GM23338 (cell line): ENCODE measurements at regions not wholly inside any gene's neighbourhood (a gene's known extent, or its start where the extent isn't known, plus 50 kb on each side); places are given as distances from the start of the nearest gene placed in this dataset.

Experiments
- ATAC-seq: fragments of 200-7000 bp; cut with Tn5 transposase; 3 replicates; pipeline ENCODE4 v1.9.1; 2020
- DNase-seq: peaks from one replicate; pipeline ENCODE4 v3.0.0-alpha.2; 2015; ENCODE audit warnings: low spot score
- H2AFZ ChIP-seq: fragments of 200-600 bp; sonication (generic); 2 replicates; pipeline ENCODE4 v1.8.0; 2016; ENCODE audit warnings: antibody characterized with exemption, mild to moderate bottlenecking, moderate library complexity
- H3F3A ChIP-seq: fragments of 200-600 bp; sonication (generic); replicated peaks from 2 replicates; pipeline ENCODE4 v1.8.0; 2017; ENCODE audit warnings: antibody characterized with exemption, mixed run types, low read depth
- H3K27ac ChIP-seq: fragments of 200-600 bp; sonication (generic); 2 replicates; pipeline ENCODE4 v1.6.1; 2016; ENCODE audit warnings: low read depth
- H3K27me3 ChIP-seq: fragments of 200-600 bp; sonication (generic); 2 replicates; pipeline ENCODE4 v1.8.0; 2016; ENCODE audit warnings: mild to moderate bottlenecking, mixed run types, moderate library complexity; ENCODE audit not compliant: insufficient read depth
- H3K36me3 ChIP-seq: fragments of 200-600 bp; sonication (generic); 2 replicates; pipeline ENCODE4 v1.8.0; 2016; ENCODE audit warnings: mild to moderate bottlenecking; ENCODE audit not compliant: insufficient read depth
- H3K4me1 ChIP-seq: fragments of 200-600 bp; sonication (generic); 2 replicates; pipeline ENCODE4 v1.8.0; 2016; ENCODE audit warnings: mild to moderate bottlenecking, moderate library complexity; ENCODE audit not compliant: insufficient read depth
- H3K4me2 ChIP-seq: fragments of 200-600 bp; sonication (generic); 2 replicates; pipeline ENCODE4 v1.7.1; 2017; ENCODE audit warnings: mixed run types
- H3K4me3 ChIP-seq: fragments of 200-600 bp; sonication (generic); 2 replicates; pipeline ENCODE4 v1.6.1; 2016; ENCODE audit warnings: mixed run types
- H3K79me2 ChIP-seq: fragments of 200-600 bp; sonication (generic); replicated peaks from 2 replicates; pipeline ENCODE4 v1.8.0; 2017; ENCODE audit warnings: mild to moderate bottlenecking; ENCODE audit not compliant: insufficient read depth
- H3K9me2 ChIP-seq: fragments of 200-600 bp; sonication (generic); 2 replicates; pipeline ENCODE4 v1.8.0; 2017; ENCODE audit not compliant: insufficient read depth
- H4K20me1 ChIP-seq: fragments of 200-600 bp; sonication (generic); replicated peaks from 2 replicates; pipeline ENCODE4 v1.8.0; 2017; ENCODE audit warnings: mild to moderate bottlenecking; ENCODE audit not compliant: insufficient read depth
- H3K27ac Mint-ChIP-seq: 2 replicates; pipeline ENCODE4 v1.8.0; 2020; ENCODE audit warnings: inconsistent platforms, mild to moderate bottlenecking, moderate library complexity, mixed read lengths
- H3K27me3 Mint-ChIP-seq: 3 replicates; pipeline ENCODE4 v1.8.0; 2022; ENCODE audit warnings: low read depth, mild to moderate bottlenecking, moderate library complexity, mixed read lengths, inconsistent platforms; ENCODE audit not compliant: insufficient read depth, poor library complexity
- H3K36me3 Mint-ChIP-seq: 3 replicates; pipeline ENCODE4 v1.8.0; 2021; ENCODE audit warnings: low read depth, mild to moderate bottlenecking, inconsistent platforms, moderate library complexity, mixed read lengths
- H3K4me1 Mint-ChIP-seq: 3 replicates; pipeline ENCODE4 v1.8.0; 2020; ENCODE audit warnings: mild to moderate bottlenecking, inconsistent platforms, mixed read lengths
- H3K4me3 Mint-ChIP-seq: 3 replicates; pipeline ENCODE4 v1.8.0; 2021; ENCODE audit warnings: moderate library complexity, mild to moderate bottlenecking, inconsistent platforms, mixed read lengths
- H3K9me3 Mint-ChIP-seq: 3 replicates; pipeline ENCODE4 v1.8.0; 2020; ENCODE audit warnings: moderate library complexity, mild to moderate bottlenecking, inconsistent platforms, mixed read lengths
- CTCF ChIP-seq, 2 experiments: fragments of 200-600 bp in 1 of 2; sonication (generic) in 1 of 2; conservative IDR thresholded peaks; 2 replicates each; pipeline versions ENCODE4 v1.5.1 to v1.6.1; 2016 to 2017; ENCODE audit warnings: antibody characterized with exemption in 2 of 2, low read depth in 2 of 2, mild to moderate bottlenecking in 2 of 2, moderate library complexity in 1 of 2
- EZH2 ChIP-seq: fragments of 200-600 bp; sonication (generic); IDR thresholded peaks from one replicate; pipeline ENCODE4 v1.8.0; 2017; ENCODE audit warnings: antibody characterized with exemption, mild to moderate bottlenecking, low read depth; ENCODE audit not compliant: unreplicated experiment
- NANOG ChIP-seq: IDR thresholded peaks from 2 replicates; pipeline ENCODE4 v1.6.1; 2016; ENCODE audit warnings: antibody characterized with exemption, borderline replicate concordance
- ZNF462 ChIP-seq: fragments of 250-450 bp; sonication (Bioruptor Pico); IDR thresholded peaks from 2 replicates; pipeline ENCODE4 v1.5.0; 2020; ENCODE audit warnings: mild to moderate bottlenecking, moderate library complexity

DNA sequence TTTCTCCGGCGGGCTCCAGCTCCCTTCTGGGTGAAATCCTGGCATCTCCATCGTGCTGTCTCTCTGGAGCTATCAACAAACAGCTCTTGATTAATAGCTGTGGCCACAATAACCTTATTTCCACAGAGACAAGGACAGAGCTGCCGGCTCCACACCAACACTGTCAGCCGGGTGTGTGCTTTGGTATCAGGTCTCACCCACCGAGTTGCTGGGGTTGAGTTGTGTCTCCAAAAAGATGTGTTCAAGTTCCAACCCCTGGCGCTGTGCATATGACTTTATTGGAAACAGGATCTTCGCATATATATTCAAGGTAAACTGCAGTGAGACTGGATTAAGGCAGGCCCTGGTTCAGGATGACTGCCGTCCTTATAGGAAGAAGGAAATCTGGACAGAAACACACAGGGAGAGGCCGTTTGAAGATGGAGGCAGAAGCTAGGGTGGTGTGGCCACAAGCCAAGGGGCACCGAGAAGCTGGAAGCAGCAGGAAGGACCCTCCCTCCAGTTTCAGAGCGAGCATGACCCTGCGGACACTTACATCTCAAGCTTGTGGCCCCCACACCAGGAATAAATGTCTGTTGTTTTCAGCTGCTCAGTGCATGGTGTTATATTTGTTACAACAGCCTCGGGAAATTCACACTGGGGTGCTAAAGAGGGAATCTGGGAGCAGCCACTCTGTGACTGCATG, 88.4 kb upstream of the TMPRSS2 start:
- Histone ChIP-seq H3F3A (no peaks in the 10 kb centered on the region), H3K4me2 (no peak overlapping the region), H2AFZ (no peak overlapping the region), H3K27me3 (no peaks in the 10 kb centered on the region), H4K20me1 (no peaks in the 10 kb centered on the region), H3K27ac (no peak overlapping the region), H3K9me2 (no peaks in the 10 kb centered on the region), H3K4me3 (no peak overlapping the region), H3K4me1 (peaks cover 23% of the 10 kb centered on the region), H3K79me2 (no peaks in the 10 kb centered on the region), H3K36me3 (no peaks in the 10 kb centered on the region)
- no peak for TF ChIP-seq ZNF462 (CRISPR knock-in tag)
- TF ChIP-seq NANOG, result no peak
- TF ChIP-seq EZH2, result no peak
- no peak for TF ChIP-seq CTCF (conservative IDR thresholded peaks at IDR 0.05; ENCODE audit: low read depth in 2 of 2)
- peaks cover 18% of the 10 kb centered on the region for H3K27me3 Mint-ChIP-seq
- ATAC-seq, result no peak
- H3K36me3 Mint-ChIP-seq, result no peaks in the 10 kb centered on the region
- no peak overlapping the region for H3K27ac Mint-ChIP-seq
- H3K9me3 Mint-ChIP-seq, result no peaks in the 10 kb centered on the region; the same call in 2 of the 3 replicates
- H3K4me3 Mint-ChIP-seq, result no peak overlapping the region; the same call in 2 of the 3 replicates
- peaks cover 20% of the 10 kb centered on the region for H3K4me1 Mint-ChIP-seq
- DNase-seq, result no peak
